ENCODE measurements at regions not wholly inside any gene's neighbourhood (a gene's known extent, or its start where the extent isn't known, plus 50 kb on each side); places are given as distances from the start of the nearest gene placed in this dataset.
A peak's percentile ranks its signal among the peaks of the same experiment; 100 is the strongest.
"Not testable (repeated sequence)": the region's sequence is repeated elsewhere in the genome, so short reads cannot be mapped to it uniquely, and the experiment has no call there.

- Histone ChIP-seq H3K9me3 (no peaks in the 10 kb centered on the region), H3K36me3 (no peaks in the 10 kb centered on the region), H3K4me3 (no peak overlapping the region), H3K27ac (no peak overlapping the region), H3K4me1 (no peaks in the 10 kb centered on the region), H3K27me3 (no peaks in the 10 kb centered on the region)
- TF ChIP-seq POLR2A (IDR thresholded peaks at IDR 0.05) (no peak), CTCF (IDR thresholded peaks at IDR 0.05 in 4 of 5, conservative IDR thresholded peaks at IDR 0.05 in 1 of 5) (no peak)
- intact Hi-C loops (cut with DNase I; ENCODE audit: low total_unique reads) (no loop called here), in situ Hi-C loops (cut with MboI; ENCODE audit: low sequenced_read_pairs in 4 of 4) (no loop called here)
- DNase-seq (no peak), ATAC-seq (no peak)
Measured at GRCh38 chr18:5705393-5705792, 161.6 kb upstream of the EPB41L3 start.

- H3K27ac ChIP-seq: no peak overlapping the region
- no peaks in the 10 kb centered on the region for H3K4me1 ChIP-seq
- intact Hi-C loops (cut with DNase I; ENCODE audit: low total_unique reads): no loop called here
- DNase-seq: no peak
- no peak for ATAC-seq
- no peaks in the 10 kb centered on the region for H3K9me3 ChIP-seq
- no peaks in the 10 kb centered on the region for H3K27me3 ChIP-seq
- H3K4me3 ChIP-seq: no peak overlapping the region
- TF ChIP-seq POLR2A (IDR thresholded peaks at IDR 0.05) (no peak), CTCF (IDR thresholded peaks at IDR 0.05 in 4 of 5, conservative IDR thresholded peaks at IDR 0.05 in 1 of 5) (no peak)
- H3K36me3 ChIP-seq: no peaks in the 10 kb centered on the region
- in situ Hi-C loops (cut with MboI; ENCODE audit: low sequenced_read_pairs in 4 of 4): no loop called here
Measured at GRCh38 chr18:5704847-5705246, 161.1 kb upstream of the EPB41L3 start.

- H3K4me3 ChIP-seq; H3K36me3 ChIP-seq; H3K27me3 ChIP-seq; H3K9me3 ChIP-seq; ATAC-seq; H3K27ac ChIP-seq; H3K4me1 ChIP-seq; in situ Hi-C loops (cut with MboI; ENCODE audit: low sequenced_read_pairs in 4 of 4); DNase-seq; intact Hi-C loops (cut with DNase I; ENCODE audit: low total_unique reads): not testable (repeated sequence)
Measured at GRCh38 chr18:5702016-5702415, 158.2 kb upstream of the EPB41L3 start.

GRCh38 chr18:5693699-5694294 is 150.0 kb upstream of the EPB41L3 start:
- Histone ChIP-seq H3K27me3 (no peaks in the 10 kb centered on the region), H3K4me1 (no peaks in the 10 kb centered on the region), H3K9me3 (no peaks in the 10 kb centered on the region), H3K36me3 (no peaks in the 10 kb centered on the region), H3K4me3 (no peak overlapping the region), H3K27ac (no peak overlapping the region)
- ATAC-seq (peak; percentile 41 to 60), DNase-seq (peak in 1 of 2 donors; percentile 21)
- intact Hi-C loops (cut with DNase I; ENCODE audit: low total_unique reads): no loop called here
- TF ChIP-seq CTCF (IDR thresholded peaks at IDR 0.05 in 4 of 5, conservative IDR thresholded peaks at IDR 0.05 in 1 of 5) (no peak), POLR2A (IDR thresholded peaks at IDR 0.05) (no peak)
- in situ Hi-C loops (cut with MboI; ENCODE audit: low sequenced_read_pairs in 4 of 4): no loop called here

GRCh38 chr18:5678779-5679406 is 135.1 kb upstream of the EPB41L3 start:
- H3K36me3 ChIP-seq: no peaks in the 10 kb centered on the region
- TF ChIP-seq POLR2A (IDR thresholded peaks at IDR 0.05) (no peak), CTCF (IDR thresholded peaks at IDR 0.05 in 4 of 5, conservative IDR thresholded peaks at IDR 0.05 in 1 of 5) (no peak)
- H3K27ac ChIP-seq: no peak overlapping the region
- no peaks in the 10 kb centered on the region for H3K4me1 ChIP-seq
- no peak for DNase-seq
- in situ Hi-C loops (cut with MboI; ENCODE audit: low sequenced_read_pairs in 4 of 4): no loop called here
- H3K4me3 ChIP-seq: no peak overlapping the region
- intact Hi-C loops (cut with DNase I; ENCODE audit: low total_unique reads): no loop called here
- ATAC-seq: no peak
- no peaks in the 10 kb centered on the region for H3K27me3 ChIP-seq
- no peaks in the 10 kb centered on the region for H3K9me3 ChIP-seq
